ENCODE measurements at regions not wholly inside any gene's neighbourhood (a gene's known extent, or its start where the extent isn't known, plus 50 kb on each side); places are given as distances from the start of the nearest gene placed in this dataset.

DNA sequence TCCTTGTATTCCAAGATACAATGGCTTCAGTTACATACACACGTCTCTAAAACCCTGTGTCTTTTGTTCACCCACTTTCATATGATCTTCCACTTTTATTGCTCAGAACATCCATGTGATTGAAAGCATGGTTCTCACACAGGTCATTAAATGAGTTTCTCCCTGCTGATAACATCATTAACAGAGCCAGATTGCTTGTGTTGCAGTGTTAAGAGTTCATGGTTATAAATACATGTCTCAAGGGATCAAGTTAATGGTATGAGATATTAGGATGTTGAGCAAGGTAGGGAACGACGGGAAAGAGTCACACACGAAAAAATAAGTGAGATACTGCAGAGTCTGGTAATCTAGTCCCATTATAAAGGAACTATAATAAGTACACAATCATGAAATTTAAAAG, 861.5 kb downstream of the SORCS1 start:
- no peak overlapping the region for H3K27ac Mint-ChIP-seq
- Histone ChIP-seq H3K27me3 (ENCODE audit: control insufficient read depth in 2 of 2, insufficient read depth in 2 of 2, low read length in 2 of 2) (no peaks in the 10 kb centered on the region), H3K36me3 (ENCODE audit: control insufficient read depth in 2 of 3, insufficient read depth in 3 of 3, low read length in 3 of 3) (no peaks in the 10 kb centered on the region), H3K4me3 (ENCODE audit: low read length) (no peak overlapping the region), H3K4me1 (ENCODE audit: control insufficient read depth in 2 of 2, insufficient read depth in 2 of 2, low read length in 2 of 2) (no peaks in the 10 kb centered on the region), H3K27ac (ENCODE audit: low read depth, low read length) (no peak overlapping the region), H3K9me3 (ENCODE audit: control insufficient read depth in 2 of 3, low read length in 3 of 3) (no peaks in the 10 kb centered on the region)
- no peak overlapping the region for H3K4me3 Mint-ChIP-seq
- DNase-seq (no peak), ATAC-seq (no peak)
- POLR2A ChIA-PET = no interaction called here
- H3K27me3 Mint-ChIP-seq = no peaks in the 10 kb centered on the region
- peaks cover 0 to 7% (median 2%) of the 10 kb centered on the region in 11 donors for H3K9me3 Mint-ChIP-seq
- no peaks in the 10 kb centered on the region for H3K4me1 Mint-ChIP-seq
- CTCF ChIA-PET = no interaction called here
- no peaks in the 10 kb centered on the region for H3K36me3 Mint-ChIP-seq
- intact Hi-C loops (cut with micrococcal nuclease) = no loop called here

DNA sequence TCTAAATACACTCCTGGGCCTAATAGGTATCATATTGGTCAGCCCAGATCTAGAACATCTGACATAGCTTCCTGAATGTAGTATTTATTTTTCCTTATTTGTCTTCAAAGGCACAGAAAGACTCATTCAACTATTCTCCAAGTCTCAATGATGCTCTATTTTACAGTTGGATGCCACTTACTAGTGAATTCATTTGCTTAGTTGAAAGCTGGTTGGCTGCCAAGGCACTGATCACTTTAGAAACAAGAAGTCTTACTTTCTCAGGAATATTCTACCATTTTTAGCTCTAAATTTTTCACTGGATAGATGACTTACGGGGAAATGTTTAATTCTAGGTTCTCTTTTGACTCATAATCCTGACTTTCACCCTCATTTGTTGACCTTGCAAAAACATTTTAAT, 863.4 kb downstream of the SORCS1 start:
- Histone ChIP-seq H3K27me3 (ENCODE audit: control insufficient read depth in 2 of 2, insufficient read depth in 2 of 2, low read length in 2 of 2) (no peaks in the 10 kb centered on the region), H3K27ac (ENCODE audit: low read depth, low read length) (no peak overlapping the region), H3K4me1 (ENCODE audit: control insufficient read depth in 2 of 2, insufficient read depth in 2 of 2, low read length in 2 of 2) (no peaks in the 10 kb centered on the region), H3K9me3 (ENCODE audit: control insufficient read depth in 2 of 3, low read length in 3 of 3) (no peaks in the 10 kb centered on the region), H3K36me3 (ENCODE audit: control insufficient read depth in 2 of 3, insufficient read depth in 3 of 3, low read length in 3 of 3) (no peaks in the 10 kb centered on the region), H3K4me3 (ENCODE audit: low read length) (no peak overlapping the region)
- CTCF ChIA-PET = no interaction called here
- no peaks in the 10 kb centered on the region for H3K4me1 Mint-ChIP-seq
- POLR2A ChIA-PET = no interaction called here
- intact Hi-C loops (cut with micrococcal nuclease) = no loop called here
- ATAC-seq (no peak), DNase-seq (no peak)
- no peaks in the 10 kb centered on the region for H3K36me3 Mint-ChIP-seq
- H3K4me3 Mint-ChIP-seq = no peak overlapping the region
- H3K27ac Mint-ChIP-seq = no peak overlapping the region
- H3K27me3 Mint-ChIP-seq = no peaks in the 10 kb centered on the region
- H3K9me3 Mint-ChIP-seq = peaks cover 0 to 7% (median 2%) of the 10 kb centered on the region in 11 donors

DNA sequence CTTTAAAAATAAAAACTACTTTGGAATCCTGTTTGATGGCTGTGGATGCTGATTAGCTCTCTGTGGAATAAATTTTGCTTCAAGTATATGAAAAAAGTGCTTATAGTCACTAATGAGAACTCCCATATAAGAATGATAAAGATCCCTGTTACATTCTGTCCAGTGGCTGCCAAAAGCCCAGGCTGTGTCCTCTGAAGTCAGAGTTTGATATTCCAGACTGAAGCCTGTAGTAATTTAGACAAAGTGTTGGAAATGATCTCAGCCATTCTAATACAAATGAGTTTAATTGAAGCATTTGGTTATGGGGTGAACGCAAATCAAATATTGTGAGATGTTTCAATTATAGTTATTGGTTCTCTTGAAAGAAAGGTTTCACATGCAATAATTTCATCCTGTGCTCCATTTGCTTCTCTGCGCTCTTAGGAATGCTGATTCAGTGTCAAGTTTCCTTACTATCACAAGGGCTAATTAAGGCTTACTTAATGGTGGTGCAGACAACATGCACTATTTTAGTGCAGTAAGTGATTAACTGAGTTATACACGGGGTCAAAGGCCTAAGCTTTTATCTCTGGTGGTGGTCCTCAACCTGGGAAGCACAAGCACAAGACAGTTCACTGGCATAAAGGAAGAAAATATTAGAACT, 867.6 kb downstream of the SORCS1 start:
- H3K4me1 Mint-ChIP-seq = no peaks in the 10 kb centered on the region
- H3K4me3 ChIP-seq (ENCODE audit: low read length) = no peak overlapping the region
- H3K9me3 ChIP-seq (ENCODE audit: control insufficient read depth in 2 of 3, low read length in 3 of 3) = no peaks in the 10 kb centered on the region
- H3K27ac ChIP-seq (ENCODE audit: low read depth, low read length) = no peak overlapping the region
- H3K36me3 ChIP-seq (ENCODE audit: control insufficient read depth in 2 of 3, insufficient read depth in 3 of 3, low read length in 3 of 3) = no peaks in the 10 kb centered on the region
- intact Hi-C loops (cut with micrococcal nuclease) = no loop called here
- ATAC-seq (no peak), DNase-seq (no peak)
- CTCF ChIA-PET = no interaction called here
- no peaks in the 10 kb centered on the region for H3K27me3 Mint-ChIP-seq
- H3K27me3 ChIP-seq (ENCODE audit: control insufficient read depth in 2 of 2, insufficient read depth in 2 of 2, low read length in 2 of 2) = no peaks in the 10 kb centered on the region
- POLR2A ChIA-PET = no interaction called here
- H3K4me3 Mint-ChIP-seq = no peak overlapping the region
- H3K9me3 Mint-ChIP-seq = peaks cover 0 to 12% (median 0%) of the 10 kb centered on the region in 11 donors
- no peaks in the 10 kb centered on the region for H3K36me3 Mint-ChIP-seq
- H3K27ac Mint-ChIP-seq = no peak overlapping the region
- H3K4me1 ChIP-seq (ENCODE audit: control insufficient read depth in 2 of 2, insufficient read depth in 2 of 2, low read length in 2 of 2) = no peaks in the 10 kb centered on the region

DNA sequence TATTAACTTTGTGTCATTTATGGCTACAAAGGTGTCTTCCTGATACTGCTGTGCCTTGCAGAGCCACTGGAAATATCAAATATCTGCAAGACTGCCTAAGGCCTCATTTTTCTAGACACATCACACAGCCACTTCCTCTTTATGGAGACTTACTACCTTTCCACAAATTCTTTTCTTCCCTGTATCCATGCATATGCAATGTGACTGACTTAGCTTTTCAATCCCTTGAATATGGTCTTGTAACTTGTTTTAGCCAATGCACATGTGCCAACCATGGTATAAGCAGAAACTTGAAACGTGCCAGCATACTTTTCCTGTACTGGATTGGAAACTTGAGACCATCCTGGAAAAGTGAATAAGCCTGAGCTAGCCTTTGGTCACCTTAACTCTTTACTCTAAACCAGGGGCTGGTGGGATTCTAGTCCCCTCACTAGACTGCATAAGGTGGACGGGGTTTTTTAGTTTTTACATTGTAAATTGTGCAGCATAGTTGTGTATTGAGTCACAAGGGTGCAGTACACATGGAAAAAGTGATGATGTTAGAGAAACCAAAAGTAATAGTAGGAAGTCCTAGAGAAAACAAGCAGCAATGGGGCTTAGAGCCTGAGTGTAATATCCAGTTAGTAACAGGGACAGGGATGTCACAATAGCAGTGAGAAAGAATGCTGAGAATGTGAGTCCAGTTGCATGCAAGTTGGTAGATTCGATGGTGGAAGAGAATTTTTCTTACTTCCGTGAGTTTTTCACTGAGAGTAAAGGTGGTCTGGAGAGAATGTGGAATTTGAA, 879.5 kb downstream of the SORCS1 start:
- no peaks in the 10 kb centered on the region for H3K9me3 ChIP-seq (ENCODE audit: control insufficient read depth in 2 of 3, low read length in 3 of 3)
- ChIA-PET POLR2A (no interaction called here), CTCF (no interaction called here)
- Mint-ChIP-seq H3K27me3 (no peaks in the 10 kb centered on the region), H3K27ac (no peak overlapping the region), H3K36me3 (no peaks in the 10 kb centered on the region), H3K4me1 (no peaks in the 10 kb centered on the region), H3K9me3 (peaks cover 0 to 26% (median 9%) of the 10 kb centered on the region in 11 donors), H3K4me3 (no peak overlapping the region)
- H3K4me3 ChIP-seq (ENCODE audit: low read length) = no peak overlapping the region
- H3K27ac ChIP-seq (ENCODE audit: low read depth, low read length) = no peak overlapping the region
- no peak for DNase-seq
- H3K4me1 ChIP-seq (ENCODE audit: control insufficient read depth in 2 of 2, insufficient read depth in 2 of 2, low read length in 2 of 2) = no peaks in the 10 kb centered on the region
- ATAC-seq = no peak
- H3K27me3 ChIP-seq (ENCODE audit: control insufficient read depth in 2 of 2, insufficient read depth in 2 of 2, low read length in 2 of 2) = no peaks in the 10 kb centered on the region
- intact Hi-C loops (cut with micrococcal nuclease) = no loop called here
- no peaks in the 10 kb centered on the region for H3K36me3 ChIP-seq (ENCODE audit: control insufficient read depth in 2 of 3, insufficient read depth in 3 of 3, low read length in 3 of 3)

DNA sequence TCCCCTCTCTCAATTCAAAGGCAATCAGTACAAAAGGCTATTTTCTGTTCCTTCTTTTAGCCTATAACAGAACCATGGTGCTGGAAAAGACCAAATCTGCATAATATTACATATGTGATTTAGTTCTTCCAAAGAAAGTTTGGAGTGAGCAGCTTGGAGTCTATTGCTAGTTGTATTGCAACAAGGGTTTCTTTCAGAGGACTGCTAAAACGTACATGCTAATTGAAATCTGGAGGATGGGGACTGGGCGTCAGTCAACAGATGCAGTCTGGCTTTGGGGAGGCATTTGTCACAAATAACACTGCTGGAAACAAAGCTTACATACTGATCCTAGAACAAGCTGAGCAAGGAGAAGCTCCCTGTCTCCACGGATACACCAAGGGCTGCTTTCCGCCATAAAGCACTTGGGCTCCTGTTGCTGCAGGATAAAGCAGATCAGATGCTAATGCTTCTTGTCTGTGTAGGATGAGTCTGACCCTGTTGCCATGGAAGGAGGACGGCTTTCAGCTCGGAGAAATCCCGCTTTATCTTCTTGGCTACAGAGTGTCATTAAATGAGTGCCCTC, 883.5 kb downstream of the SORCS1 start:
- POLR2A ChIA-PET = no interaction called here
- no peak for ATAC-seq

DNA sequence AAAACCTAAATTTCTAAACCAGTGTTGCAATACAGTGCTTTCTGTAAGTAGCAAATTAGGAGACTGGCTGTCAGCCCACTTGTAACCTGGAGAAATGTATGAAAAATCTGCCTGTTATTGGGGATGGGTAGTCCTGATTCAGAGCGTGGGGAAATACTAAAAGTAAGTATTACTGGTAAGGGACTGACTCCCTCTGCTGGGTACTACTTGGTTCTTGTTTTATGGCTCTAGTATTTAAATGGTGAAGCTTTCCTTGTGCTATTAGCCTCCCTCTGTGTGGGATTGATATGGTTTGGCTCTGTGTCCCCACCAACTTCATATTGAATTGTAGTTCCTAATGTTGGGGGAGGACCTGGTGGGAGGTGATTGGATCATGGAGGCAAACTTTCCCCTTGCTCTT, 886.1 kb downstream of the SORCS1 start:
- Mint-ChIP-seq H3K4me3 (no peak overlapping the region), H3K9me3 (peaks cover 0 to 19% (median 6%) of the 10 kb centered on the region in 11 donors), H3K4me1 (no peaks in the 10 kb centered on the region), H3K27ac (no peak overlapping the region), H3K27me3 (no peaks in the 10 kb centered on the region), H3K36me3 (no peaks in the 10 kb centered on the region)
- ChIA-PET CTCF (no interaction called here), POLR2A (no interaction called here)
- H3K36me3 ChIP-seq (ENCODE audit: control insufficient read depth in 2 of 3, insufficient read depth in 3 of 3, low read length in 3 of 3) = no peaks in the 10 kb centered on the region
- H3K27ac ChIP-seq (ENCODE audit: low read depth, low read length) = no peak overlapping the region
- H3K4me3 ChIP-seq (ENCODE audit: low read length) = no peak overlapping the region
- H3K4me1 ChIP-seq (ENCODE audit: control insufficient read depth in 2 of 2, insufficient read depth in 2 of 2, low read length in 2 of 2) = no peaks in the 10 kb centered on the region
- H3K27me3 ChIP-seq (ENCODE audit: control insufficient read depth in 2 of 2, insufficient read depth in 2 of 2, low read length in 2 of 2) = no peaks in the 10 kb centered on the region
- H3K9me3 ChIP-seq (ENCODE audit: control insufficient read depth in 2 of 3, low read length in 3 of 3) = no peaks in the 10 kb centered on the region
- intact Hi-C loops (cut with micrococcal nuclease) = no loop called here
- no peak for DNase-seq
- no peak for ATAC-seq

More for the DNA sequence above, 883.5 kb downstream of the SORCS1 start:
- DNase-seq = no peak
- Histone ChIP-seq H3K4me3 (ENCODE audit: low read length) (no peak overlapping the region), H3K4me1 (ENCODE audit: control insufficient read depth in 2 of 2, insufficient read depth in 2 of 2, low read length in 2 of 2) (no peaks in the 10 kb centered on the region), H3K27ac (ENCODE audit: low read depth, low read length) (no peak overlapping the region), H3K36me3 (ENCODE audit: control insufficient read depth in 2 of 3, insufficient read depth in 3 of 3, low read length in 3 of 3) (no peaks in the 10 kb centered on the region), H3K27me3 (ENCODE audit: control insufficient read depth in 2 of 2, insufficient read depth in 2 of 2, low read length in 2 of 2) (no peaks in the 10 kb centered on the region), H3K9me3 (ENCODE audit: control insufficient read depth in 2 of 3, low read length in 3 of 3) (no peaks in the 10 kb centered on the region)
- Mint-ChIP-seq H3K4me1 (no peaks in the 10 kb centered on the region), H3K27ac (no peak overlapping the region), H3K36me3 (no peaks in the 10 kb centered on the region), H3K4me3 (no peak overlapping the region), H3K9me3 (peaks cover 0 to 27% (median 9%) of the 10 kb centered on the region in 11 donors), H3K27me3 (no peaks in the 10 kb centered on the region)
- CTCF ChIA-PET = no interaction called here
- intact Hi-C loops (cut with micrococcal nuclease) = no loop called here

DNA sequence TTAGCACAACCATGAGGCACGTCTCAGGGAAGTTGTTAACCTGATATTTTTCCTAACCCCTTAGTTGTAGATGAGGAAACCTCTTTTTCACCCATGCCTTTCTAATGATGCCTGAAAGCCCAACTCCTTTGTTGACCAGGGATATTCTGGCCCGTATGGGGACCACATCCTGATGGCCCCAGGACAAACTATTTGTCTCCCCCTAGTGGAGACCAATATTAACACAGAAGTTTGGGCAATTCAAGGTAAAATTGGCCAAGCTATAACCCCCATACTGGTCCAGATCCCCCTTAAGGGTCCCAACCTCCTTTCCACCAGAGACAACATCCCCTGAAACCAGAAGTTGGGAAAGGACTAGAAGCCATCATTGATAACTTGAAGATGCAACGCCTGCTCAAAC, 893.3 kb downstream of the SORCS1 start:
- no peak for DNase-seq
- Mint-ChIP-seq H3K4me3 (no peak overlapping the region), H3K27me3 (no peaks in the 10 kb centered on the region), H3K9me3 (peaks cover 0 to 8% (median 2%) of the 10 kb centered on the region in 11 donors), H3K36me3 (no peaks in the 10 kb centered on the region), H3K4me1 (no peaks in the 10 kb centered on the region), H3K27ac (no peak overlapping the region)
- Histone ChIP-seq H3K27ac (ENCODE audit: low read depth, low read length) (no peak overlapping the region), H3K4me3 (ENCODE audit: low read length) (no peak overlapping the region), H3K9me3 (ENCODE audit: control insufficient read depth in 2 of 3, low read length in 3 of 3) (no peaks in the 10 kb centered on the region), H3K27me3 (ENCODE audit: control insufficient read depth in 2 of 2, insufficient read depth in 2 of 2, low read length in 2 of 2) (no peaks in the 10 kb centered on the region), H3K36me3 (ENCODE audit: control insufficient read depth in 2 of 3, insufficient read depth in 3 of 3, low read length in 3 of 3) (no peaks in the 10 kb centered on the region), H3K4me1 (ENCODE audit: control insufficient read depth in 2 of 2, insufficient read depth in 2 of 2, low read length in 2 of 2) (no peaks in the 10 kb centered on the region)
- CTCF ChIA-PET = no interaction called here
- POLR2A ChIA-PET = no interaction called here
- ATAC-seq = no peak
- intact Hi-C loops (cut with micrococcal nuclease) = no loop called here

All from naive thymus-derived CD4-positive, alpha-beta T cell (primary cell).